PC-9 (cell line): ENCODE measurements at regions not wholly inside any gene's neighbourhood (a gene's known extent, or its start where the extent isn't known, plus 50 kb on each side); places are given as distances from the start of the nearest gene placed in this dataset.

Source experiments
- BruUV-seq: library from RNA; stranded (reverse); fragments of 400-500 nt; replicated peaks from 2 replicates; lab custom pipeline; 2021; lab: Mats Ljungman, UMichigan
- CTCF ChIA-PET: fragments of 300-600 bp; sonication (Branson Sonifier 250); formaldehyde crosslinking; loops from one replicate; lab custom pipeline; 2022; ENCODE audit warnings: antibody characterized with exemption; lab: Charles Lee
- POLR2A ChIA-PET: fragments of 300-600 bp; sonication (Branson Sonifier 250); formaldehyde crosslinking; loops from one replicate; lab custom pipeline; 2022; ENCODE audit warnings: antibody characterized with exemption; ENCODE audit not compliant: unreplicated experiment; lab: Charles Lee
- DNase-seq, 2 experiments: peaks; one replicate each; pipeline versions ENCODE4 v3.0.0 to v3.0.0-alpha.2; 2015 to 2022; ENCODE audit warnings: mixed read lengths in 1 of 2
- H2AFZ ChIP-seq: fragments of 200-600 bp; sonication (generic); 2 replicates; pipeline ENCODE4 v1.8.1; 2017; ENCODE audit warnings: antibody characterized with exemption
- H3F3A ChIP-seq: fragments of 200-600 bp; sonication (generic); 2 replicates; pipeline ENCODE4 v1.8.1; 2017; ENCODE audit warnings: antibody characterized with exemption, mild to moderate bottlenecking, low read depth; ENCODE audit not compliant: insufficient read depth
- H3K27ac ChIP-seq: fragments of 200-600 bp; sonication (generic); 2 replicates; pipeline ENCODE4 v1.6.1; 2016; ENCODE audit warnings: mixed run types
- H3K27me3 ChIP-seq: fragments of 200-600 bp; sonication (generic); 2 replicates; pipeline ENCODE4 v1.6.1; 2016; ENCODE audit warnings: low read depth, mixed run types; ENCODE audit not compliant: insufficient read depth
- H3K36me3 ChIP-seq: fragments of 200-600 bp; sonication (generic); 2 replicates; pipeline ENCODE4 v1.6.1; 2016; ENCODE audit warnings: low read depth, mixed run types
- H3K4me1 ChIP-seq: fragments of 200-600 bp; sonication (generic); replicated peaks from 2 replicates; pipeline ENCODE4 v1.6.1; 2016; ENCODE audit warnings: mixed run types; ENCODE audit not compliant: insufficient read depth
- H3K4me2 ChIP-seq: fragments of 200-600 bp; sonication (generic); 2 replicates; pipeline ENCODE4 v1.6.1; 2017; ENCODE audit warnings: mixed run types
- H3K4me3 ChIP-seq: fragments of 200-600 bp; sonication (generic); 2 replicates; pipeline ENCODE4 v1.6.1; 2016; ENCODE audit warnings: mixed run types
- H3K79me2 ChIP-seq: fragments of 200-600 bp; sonication (generic); 2 replicates; pipeline ENCODE4 v1.6.1; 2017; ENCODE audit warnings: low read depth, mixed run types
- H3K9me2 ChIP-seq: fragments of 200-600 bp; sonication (generic); 2 replicates; pipeline ENCODE4 v1.8.1; 2017; ENCODE audit warnings: mild to moderate bottlenecking; ENCODE audit not compliant: insufficient read depth
- H3K9me3 ChIP-seq: fragments of 200-600 bp; sonication (generic); 2 replicates; pipeline ENCODE4 v1.8.1; 2016; ENCODE audit warnings: low read depth; ENCODE audit not compliant: insufficient read depth
- H4K20me1 ChIP-seq: fragments of 200-600 bp; sonication (generic); 2 replicates; pipeline ENCODE4 v1.8.1; 2017; ENCODE audit not compliant: insufficient read depth
- EZH2 ChIP-seq: fragments of 200-600 bp; sonication (generic); IDR thresholded peaks from 2 replicates; pipeline ENCODE4 v1.8.0; 2017; ENCODE audit warnings: antibody characterized with exemption, low read depth
- intact Hi-C: fragments of 100-400 bp; cut with micrococcal nuclease; formaldehyde crosslinking; loops from one replicate; pipeline ENCODE4 v1.10.0; 2022; ENCODE audit not compliant: unreplicated experiment
- TF ChIP-seq, protein P1 (sequence below): fragments of 200-600 bp; sonication (generic); conservative IDR thresholded peaks from 2 replicates; pipeline ENCODE4 v1.6.1; 2017; ENCODE audit warnings: mixed run types, antibody characterized with exemption, mild to moderate bottlenecking, moderate library complexity

GRCh38 chr22:49462795-49463194 is 364.9 kb downstream of the BRD1 start:
- TF ChIP-seq, protein P1, sequence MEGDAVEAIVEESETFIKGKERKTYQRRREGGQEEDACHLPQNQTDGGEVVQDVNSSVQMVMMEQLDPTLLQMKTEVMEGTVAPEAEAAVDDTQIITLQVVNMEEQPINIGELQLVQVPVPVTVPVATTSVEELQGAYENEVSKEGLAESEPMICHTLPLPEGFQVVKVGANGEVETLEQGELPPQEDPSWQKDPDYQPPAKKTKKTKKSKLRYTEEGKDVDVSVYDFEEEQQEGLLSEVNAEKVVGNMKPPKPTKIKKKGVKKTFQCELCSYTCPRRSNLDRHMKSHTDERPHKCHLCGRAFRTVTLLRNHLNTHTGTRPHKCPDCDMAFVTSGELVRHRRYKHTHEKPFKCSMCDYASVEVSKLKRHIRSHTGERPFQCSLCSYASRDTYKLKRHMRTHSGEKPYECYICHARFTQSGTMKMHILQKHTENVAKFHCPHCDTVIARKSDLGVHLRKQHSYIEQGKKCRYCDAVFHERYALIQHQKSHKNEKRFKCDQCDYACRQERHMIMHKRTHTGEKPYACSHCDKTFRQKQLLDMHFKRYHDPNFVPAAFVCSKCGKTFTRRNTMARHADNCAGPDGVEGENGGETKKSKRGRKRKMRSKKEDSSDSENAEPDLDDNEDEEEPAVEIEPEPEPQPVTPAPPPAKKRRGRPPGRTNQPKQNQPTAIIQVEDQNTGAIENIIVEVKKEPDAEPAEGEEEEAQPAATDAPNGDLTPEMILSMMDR, result no peak
- TF ChIP-seq EZH2, result no peak
- DNase-seq, result no peak
- no TSS peak for BruUV-seq
- Histone ChIP-seq H3K27ac (no peak overlapping the region), H3K9me3 (no peaks in the 10 kb centered on the region), H3K79me2 (no peaks in the 10 kb centered on the region), H3K27me3 (peaks cover 99% of the 10 kb centered on the region), H3K9me2 (no peaks in the 10 kb centered on the region), H4K20me1 (no peaks in the 10 kb centered on the region; the same call in 1 of the 2 replicates), H2AFZ (no peak overlapping the region), H3K4me1 (no peaks in the 10 kb centered on the region), H3F3A (no peaks in the 10 kb centered on the region), H3K4me3 (no peak overlapping the region), H3K36me3 (no peaks in the 10 kb centered on the region), H3K4me2 (no peak overlapping the region)
- intact Hi-C loops, result no loop called here
- CTCF ChIA-PET, result no interaction called here
- POLR2A ChIA-PET, result no interaction called here

DNA sequence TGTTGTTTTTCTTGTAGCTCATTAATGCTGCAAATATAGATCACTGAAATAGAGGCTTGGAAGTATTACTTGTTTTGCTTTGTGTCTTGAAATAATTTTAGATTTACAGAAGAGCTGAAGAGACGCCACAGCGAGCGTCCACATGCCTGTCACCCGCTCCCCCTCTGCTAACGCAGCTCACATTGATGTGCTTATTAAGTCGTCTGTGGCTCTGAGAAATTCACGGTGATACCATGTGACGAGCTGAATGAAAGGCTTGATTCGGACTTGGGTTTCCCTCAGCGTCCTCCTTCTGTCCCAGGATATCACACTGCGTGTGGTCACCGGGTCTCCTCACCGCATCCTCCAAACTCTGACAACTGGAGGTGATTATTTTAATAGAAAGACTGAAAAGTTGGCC is 365.4 kb downstream of the BRD1 start:
- no peak overlapping the region for H3K4me2 ChIP-seq
- BruUV-seq, result no TSS peak
- H2AFZ ChIP-seq, result no peak overlapping the region
- ChIA-PET CTCF (no interaction called here), POLR2A (no interaction called here)
- H3K9me2 ChIP-seq, result no peaks in the 10 kb centered on the region
- H3F3A ChIP-seq, result no peaks in the 10 kb centered on the region
- DNase-seq, result no peak
- H3K9me3 ChIP-seq, result no peaks in the 10 kb centered on the region
- H3K4me3 ChIP-seq, result no peak overlapping the region
- intact Hi-C loops, result no loop called here
- no peak for TF ChIP-seq EZH2
- TF ChIP-seq, protein P1, result no peak
- no peaks in the 10 kb centered on the region for H3K79me2 ChIP-seq
- no peak overlapping the region for H3K27ac ChIP-seq
- H4K20me1 ChIP-seq, result no peaks in the 10 kb centered on the region; the same call in 1 of the 2 replicates
- peaks cover 99% of the 10 kb centered on the region for H3K27me3 ChIP-seq
- no peaks in the 10 kb centered on the region for H3K36me3 ChIP-seq
- no peaks in the 10 kb centered on the region for H3K4me1 ChIP-seq

GRCh38 chr22:49461674-49462073 is 366.0 kb downstream of the BRD1 start:
- Histone ChIP-seq H3K27ac (no peak overlapping the region), H3K27me3 (peaks cover 99% of the 10 kb centered on the region), H3F3A (no peaks in the 10 kb centered on the region), H3K4me2 (no peak overlapping the region), H3K9me2 (no peaks in the 10 kb centered on the region), H3K4me1 (no peaks in the 10 kb centered on the region), H3K36me3 (no peaks in the 10 kb centered on the region), H3K4me3 (no peak overlapping the region), H2AFZ (no peak overlapping the region), H3K9me3 (no peaks in the 10 kb centered on the region), H4K20me1 (no peaks in the 10 kb centered on the region; the same call in 1 of the 2 replicates), H3K79me2 (no peaks in the 10 kb centered on the region)
- BruUV-seq, result no TSS peak
- ChIA-PET POLR2A (no interaction called here), CTCF (no interaction called here)
- no peak for DNase-seq
- TF ChIP-seq, protein P1, result no peak
- no peak for TF ChIP-seq EZH2
- intact Hi-C loops, result no loop called here
